ENCODE measurements at regions not wholly inside any gene's neighbourhood (a gene's known extent, or its start where the extent isn't known, plus 50 kb on each side); places are given as distances from the start of the nearest gene placed in this dataset.
"Not testable (repeated sequence)": the region's sequence is repeated elsewhere in the genome, so short reads cannot be mapped to it uniquely, and the experiment has no call there.

DNA sequence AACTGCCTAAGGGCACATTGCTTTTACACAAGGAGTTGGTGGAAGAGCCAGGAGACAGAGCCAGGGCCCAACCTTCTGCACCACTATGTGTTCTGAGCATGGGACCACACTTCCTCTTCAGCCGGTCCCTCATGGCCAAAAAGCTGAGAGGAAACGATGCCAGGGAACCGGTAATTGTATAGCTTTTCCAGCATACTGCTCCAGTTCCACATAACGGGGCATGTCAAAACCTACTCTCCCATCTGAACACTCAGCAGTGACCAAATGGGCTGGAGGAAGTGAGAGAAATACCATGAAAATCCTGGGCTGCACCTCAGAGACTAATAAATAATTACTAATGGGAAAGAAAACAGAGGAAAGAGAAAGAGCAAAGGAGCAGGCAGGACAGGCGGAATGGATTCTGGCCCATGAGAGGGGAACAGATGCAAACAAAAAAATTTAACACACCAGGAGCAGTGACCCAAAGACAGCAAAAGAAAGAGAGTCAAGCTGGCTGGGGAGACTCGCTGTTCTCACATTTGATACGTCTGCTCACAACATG is 52.0 kb upstream of the BMP2 start:
- DNase-seq (ENCODE audit: low read depth in 4 of 4, low spot score in 1 of 4), result no peak

DNA sequence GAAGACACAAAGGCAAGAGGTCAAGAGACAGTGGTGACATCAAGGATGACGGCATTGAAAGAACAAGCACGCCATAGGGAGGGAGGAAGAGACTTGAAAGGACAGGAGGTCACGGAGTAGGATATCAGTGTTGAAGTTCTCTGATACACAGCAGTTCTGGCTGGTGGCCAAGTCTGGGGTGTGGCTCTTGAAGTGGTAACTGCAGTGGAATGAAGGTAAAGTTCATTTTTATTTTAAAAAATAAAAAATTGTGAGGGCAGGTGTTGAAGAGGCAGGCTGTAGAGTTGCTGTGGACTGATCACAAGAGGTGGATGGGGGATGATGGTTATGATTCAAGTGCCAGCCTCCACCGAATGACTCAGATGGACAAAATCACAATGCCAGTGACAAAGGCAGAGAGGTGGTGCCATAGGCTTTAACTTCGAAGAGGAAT is 53.2 kb upstream of the BMP2 start:
- no peak for DNase-seq (ENCODE audit: low read depth in 4 of 4, low spot score in 1 of 4)

DNA sequence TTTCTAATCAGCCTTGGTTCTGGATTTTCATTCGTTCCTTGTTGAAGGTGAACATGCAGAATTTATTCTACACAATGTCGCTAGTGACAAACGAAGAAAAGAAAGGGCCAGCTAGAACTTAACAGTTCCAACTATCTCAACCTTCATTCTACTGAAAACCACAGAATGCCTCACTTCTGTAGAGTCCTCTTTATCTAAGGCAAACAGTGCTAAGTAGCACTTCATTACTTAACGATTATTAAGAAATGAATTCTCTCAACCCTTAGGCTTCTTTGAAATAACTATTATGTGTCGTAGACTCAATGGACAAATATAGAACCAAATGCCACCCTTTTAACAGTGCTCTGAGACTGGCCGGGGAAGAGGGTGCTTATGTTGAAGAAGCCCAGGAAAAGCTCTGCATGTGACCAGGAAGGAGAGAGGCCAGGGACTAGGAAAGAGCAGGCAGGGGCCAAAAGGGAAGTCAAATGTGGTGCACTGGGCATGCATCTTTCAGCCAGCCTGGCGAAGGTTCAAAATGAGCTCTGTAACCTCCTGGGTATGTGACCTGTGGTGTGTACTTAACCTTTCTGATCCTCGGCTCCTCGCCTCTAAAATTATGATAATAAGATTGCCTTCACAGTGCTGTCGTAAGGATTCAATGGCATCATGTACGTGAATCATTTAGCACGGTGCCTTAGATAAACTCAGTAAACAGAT is 55.4 kb upstream of the BMP2 start:
- no peak for DNase-seq (ENCODE audit: low read depth in 4 of 4, low spot score in 1 of 4)

DNA sequence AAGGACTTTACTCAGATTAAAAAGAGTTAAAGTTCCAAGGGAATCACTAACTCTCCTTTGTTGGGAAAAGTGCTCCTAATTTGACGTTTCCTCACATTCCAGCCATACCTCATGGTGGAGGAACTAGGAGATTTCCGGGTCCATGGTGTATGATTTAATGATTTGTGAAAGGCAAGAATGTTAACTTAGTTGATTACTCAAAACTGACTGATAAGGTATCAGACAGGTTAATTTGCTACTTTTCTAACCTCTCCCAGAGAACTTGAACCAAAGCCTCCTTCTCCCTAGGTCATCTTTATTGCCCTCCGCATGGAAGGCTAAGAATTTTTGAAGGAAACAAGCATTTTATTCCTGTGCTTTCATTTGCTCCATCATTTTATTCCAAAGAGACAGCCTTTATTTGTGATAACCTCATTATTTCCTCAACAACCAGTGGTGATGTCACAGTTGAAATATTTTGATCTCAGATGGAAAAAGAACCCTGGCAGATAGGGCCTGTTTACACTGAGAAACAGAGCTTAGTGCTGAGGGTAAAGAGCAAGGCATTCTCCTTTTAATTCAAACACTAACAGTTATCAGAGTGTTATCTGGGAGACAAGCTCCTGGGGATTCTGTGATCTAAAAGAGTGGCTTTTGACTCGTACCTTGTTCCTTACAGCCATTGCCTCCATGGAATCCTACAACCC is 57.4 kb upstream of the BMP2 start:
- no peak for DNase-seq (ENCODE audit: low read depth in 4 of 4, low spot score in 1 of 4)

DNA sequence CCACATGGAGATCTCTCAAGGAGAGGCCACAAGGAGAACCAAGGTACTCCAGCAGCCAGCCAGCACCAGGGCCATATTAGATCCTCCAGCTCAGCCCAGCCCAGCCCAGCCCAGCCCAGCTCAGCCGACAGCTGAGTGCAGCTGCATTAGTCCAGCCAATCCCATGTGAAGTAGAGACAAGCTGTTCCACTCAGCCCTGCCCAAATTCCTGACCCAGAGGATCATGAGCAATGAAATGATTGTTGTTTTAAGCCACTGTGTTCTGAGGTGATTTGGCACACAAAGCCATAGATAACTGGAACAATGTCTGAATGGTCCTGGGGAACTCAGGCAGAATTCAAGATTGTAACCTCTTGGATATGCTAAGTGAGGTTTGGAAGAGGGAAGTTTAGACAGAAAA is 59.5 kb upstream of the BMP2 start:
- no peak for DNase-seq (ENCODE audit: low read depth in 4 of 4, low spot score in 1 of 4)

DNA sequence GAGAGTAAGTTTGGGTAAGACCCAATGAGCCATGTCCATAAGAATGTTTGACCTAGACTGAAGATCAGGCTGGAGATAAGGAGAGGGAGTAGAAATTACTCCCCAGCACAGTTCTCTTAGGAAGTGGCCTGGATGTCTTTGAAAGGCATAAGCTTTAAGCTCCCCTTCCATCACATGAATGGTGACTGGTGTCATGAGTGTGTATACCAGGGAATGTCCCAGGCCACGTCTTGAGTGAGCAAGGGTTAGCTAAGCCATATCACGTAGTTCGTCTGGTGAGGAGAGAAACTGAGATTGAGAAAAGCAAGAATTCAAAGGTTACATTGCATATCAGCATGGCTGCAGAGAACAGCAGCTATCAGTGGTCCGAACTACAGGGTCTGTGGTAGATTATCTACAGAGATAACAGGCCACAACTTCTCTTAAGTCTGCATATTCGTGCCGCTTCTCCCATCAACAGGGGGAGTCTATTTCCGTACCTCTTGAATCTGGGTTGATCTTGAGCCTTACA is 60.1 kb upstream of the BMP2 start:
- no peak for DNase-seq (ENCODE audit: low read depth in 4 of 4, low spot score in 1 of 4)

DNA sequence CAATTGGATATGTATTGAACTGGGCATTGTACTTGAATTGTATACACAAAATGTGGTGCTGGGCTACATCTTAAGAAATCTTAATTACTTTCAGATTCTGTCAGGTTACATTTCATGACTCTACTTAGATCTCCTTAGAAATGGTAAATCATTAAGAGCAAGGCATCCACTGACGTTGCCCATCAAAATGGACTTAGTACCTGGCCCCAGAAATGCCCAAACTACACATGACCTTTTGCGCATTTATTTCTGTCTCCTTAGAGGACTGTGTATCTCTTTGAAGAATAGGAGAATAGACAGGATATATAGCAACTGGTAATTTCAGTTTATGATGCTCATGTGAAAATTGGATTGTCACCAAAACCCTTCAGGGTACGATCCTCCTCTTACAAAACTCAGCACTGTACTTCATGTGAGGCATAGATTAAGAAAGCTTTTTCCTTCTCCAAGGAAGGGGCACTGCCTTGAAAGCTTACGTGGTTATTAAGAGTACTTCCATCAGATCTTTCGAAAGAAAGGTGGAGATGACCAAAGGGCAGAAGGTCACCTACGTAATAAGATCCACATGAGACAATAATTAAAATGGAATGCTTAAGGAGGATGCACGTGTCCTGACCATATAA is 61.4 kb upstream of the BMP2 start:
- no peak for DNase-seq (ENCODE audit: low read depth in 4 of 4, low spot score in 1 of 4)

DNA sequence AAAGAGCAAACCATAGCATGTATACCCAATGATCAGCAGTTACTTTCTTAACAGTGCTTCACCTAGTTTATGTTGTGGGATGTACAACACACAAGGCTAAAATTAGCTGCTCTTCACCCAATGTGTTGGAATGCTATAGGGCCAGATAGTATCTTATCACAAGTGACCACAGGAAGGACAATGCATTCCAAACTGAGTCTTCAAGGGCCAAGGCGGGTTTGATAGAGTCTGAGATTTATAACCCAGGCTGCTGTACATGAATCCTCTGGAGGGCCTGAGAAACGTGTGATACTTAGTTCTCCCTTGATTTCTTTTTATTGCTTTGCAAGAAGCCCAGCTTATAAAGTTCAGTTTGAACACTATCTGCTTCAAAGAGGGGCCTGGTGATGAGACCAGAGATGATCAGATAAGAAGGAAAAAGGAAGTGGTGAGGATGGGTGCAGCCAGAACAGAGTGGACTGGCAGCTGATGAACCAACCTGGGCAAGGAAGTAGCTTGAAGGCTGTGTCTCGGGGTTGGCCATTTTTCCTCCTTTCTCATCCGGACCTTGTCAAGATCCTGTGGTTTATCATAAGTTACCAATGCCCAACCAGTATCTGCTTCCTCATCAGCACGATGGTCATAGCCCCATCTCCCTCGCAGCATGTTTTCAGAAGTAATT is 62.2 kb upstream of the BMP2 start:
- DNase-seq (ENCODE audit: low read depth in 4 of 4, low spot score in 1 of 4), result no peak

DNA sequence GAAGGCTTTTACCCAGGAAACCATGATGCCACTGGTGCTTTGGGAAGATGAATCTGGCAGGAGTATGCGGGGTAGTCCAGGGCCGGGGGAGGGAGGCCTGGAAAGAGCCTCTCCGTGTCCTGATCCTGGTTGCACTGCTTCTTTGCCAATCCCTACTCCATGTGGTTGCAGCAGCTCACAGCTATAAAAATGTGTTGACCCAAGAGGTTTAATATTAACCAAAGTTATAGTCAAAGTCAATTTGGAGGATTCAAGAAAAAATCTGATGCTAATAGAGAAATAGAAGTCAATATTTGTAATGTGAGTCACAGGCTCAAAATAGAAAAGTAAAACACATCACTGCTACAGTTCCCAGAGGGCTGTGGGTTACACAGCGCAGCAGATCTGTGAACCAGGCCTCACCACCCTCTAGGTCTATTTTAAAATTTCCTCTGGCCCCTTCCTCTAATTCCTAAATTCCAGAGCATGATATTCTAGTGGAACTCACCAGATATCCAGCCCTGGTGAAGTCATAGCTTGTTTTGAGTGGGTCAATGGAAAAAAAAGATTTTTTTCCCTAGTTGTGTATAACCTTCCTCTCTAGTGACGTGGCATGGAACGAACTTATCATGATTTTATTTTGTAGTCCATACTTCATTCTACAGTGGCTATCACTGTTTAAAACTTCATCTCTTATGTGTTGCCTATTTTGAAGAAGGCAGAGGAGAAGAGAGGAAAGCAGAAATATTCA is 63.2 kb upstream of the BMP2 start:
- no peak for DNase-seq (ENCODE audit: low read depth in 4 of 4, low spot score in 1 of 4)

DNA sequence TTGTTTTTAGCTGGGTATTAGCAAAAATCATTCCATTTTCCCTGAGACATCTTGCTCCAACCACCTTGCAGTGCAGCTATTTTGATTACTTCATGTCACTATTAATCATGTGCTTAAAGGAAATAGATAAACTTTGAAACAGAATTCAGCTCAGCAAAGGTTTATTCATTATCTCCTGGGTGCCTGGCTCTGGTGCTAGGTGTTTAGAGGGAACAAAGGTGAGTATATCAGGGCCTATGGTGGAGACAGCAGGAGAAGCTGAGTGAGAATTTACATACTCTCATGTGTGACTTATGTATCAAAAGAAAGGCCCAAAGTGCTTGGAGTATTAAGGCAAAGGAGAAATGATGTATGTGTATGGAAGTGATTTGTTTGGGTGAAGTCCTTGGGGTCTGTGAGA is 63.8 kb upstream of the BMP2 start:
- no peak for DNase-seq (ENCODE audit: low read depth in 4 of 4, low spot score in 1 of 4)

DNA sequence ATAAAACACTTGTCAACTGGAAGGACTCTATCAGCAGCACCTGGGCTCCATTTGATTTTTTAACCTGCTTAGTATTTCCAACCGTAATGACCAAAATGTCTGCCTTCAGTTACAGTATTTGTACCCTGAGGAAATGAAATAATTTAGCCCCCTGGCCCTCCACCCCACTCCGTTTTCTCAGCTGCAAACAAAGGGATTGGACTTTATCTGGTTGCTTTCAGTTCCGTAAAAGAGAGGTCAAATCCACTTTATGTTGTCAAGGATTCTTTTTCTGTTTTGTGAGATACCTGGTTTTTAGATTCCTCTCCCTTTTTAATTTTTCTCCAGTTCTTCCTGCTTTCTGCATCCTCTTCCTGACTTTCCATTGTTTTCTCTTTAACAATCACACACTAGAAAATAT is 64.4 kb upstream of the BMP2 start:
- DNase-seq (ENCODE audit: low read depth in 4 of 4, low spot score in 1 of 4), result no peak

DNA sequence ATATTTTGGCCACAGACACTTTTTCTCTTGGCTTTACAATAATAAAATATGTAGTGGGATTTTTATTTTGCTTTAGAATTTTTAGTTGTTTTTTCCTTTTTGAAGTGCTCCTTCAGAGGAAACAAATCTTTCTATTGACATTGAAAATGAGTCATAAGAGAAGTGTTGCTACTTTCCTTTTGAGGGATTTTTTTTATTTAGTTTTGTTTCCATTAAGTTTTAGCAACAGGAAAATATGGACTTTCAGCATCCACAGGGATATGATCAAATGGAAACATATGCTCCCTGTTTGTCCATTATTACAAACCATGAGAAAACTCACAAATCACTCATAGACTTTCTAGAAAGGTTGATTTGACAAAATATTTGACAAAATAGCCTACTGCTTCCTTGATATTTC is 65.3 kb upstream of the BMP2 start:
- no peak for DNase-seq (ENCODE audit: low read depth in 4 of 4, low spot score in 1 of 4)

DNA sequence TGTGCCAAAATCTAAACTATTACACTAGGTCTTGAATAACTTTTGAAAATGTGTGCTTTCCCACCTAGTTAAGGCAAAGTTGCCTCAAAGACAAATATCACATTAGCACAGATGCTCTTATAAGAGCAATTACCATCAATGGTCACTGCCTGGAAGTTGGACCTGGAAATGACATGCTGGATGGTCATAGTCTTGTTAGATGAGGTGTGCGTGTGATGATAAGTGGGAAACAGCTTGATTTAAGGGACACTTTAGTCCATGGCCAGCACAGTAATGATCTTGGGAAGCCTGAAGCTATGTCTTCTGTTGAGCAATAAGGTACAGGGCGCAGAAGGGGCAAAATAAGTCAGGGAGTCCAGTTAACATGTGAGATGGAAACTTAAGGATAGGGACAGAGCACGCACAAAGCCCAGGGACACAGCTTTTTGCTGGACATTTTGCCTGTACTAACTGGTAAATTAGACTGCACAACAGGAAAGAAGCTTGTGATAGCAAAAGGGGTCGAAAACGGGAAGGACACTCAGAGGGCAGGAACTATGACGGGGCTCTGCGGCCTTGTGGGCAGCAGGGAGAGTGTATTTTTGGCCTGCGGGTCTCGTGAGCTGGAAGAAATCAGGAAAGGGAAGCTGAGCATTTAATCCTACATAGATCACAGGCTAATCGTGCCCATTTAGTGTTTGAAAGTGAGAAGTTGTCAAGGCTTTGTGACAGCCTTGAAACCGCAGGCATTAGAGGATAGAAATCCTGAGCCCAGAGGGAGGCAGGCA is 66.7 kb upstream of the BMP2 start:
- no peak for DNase-seq (ENCODE audit: low read depth in 4 of 4, low spot score in 1 of 4)

DNA sequence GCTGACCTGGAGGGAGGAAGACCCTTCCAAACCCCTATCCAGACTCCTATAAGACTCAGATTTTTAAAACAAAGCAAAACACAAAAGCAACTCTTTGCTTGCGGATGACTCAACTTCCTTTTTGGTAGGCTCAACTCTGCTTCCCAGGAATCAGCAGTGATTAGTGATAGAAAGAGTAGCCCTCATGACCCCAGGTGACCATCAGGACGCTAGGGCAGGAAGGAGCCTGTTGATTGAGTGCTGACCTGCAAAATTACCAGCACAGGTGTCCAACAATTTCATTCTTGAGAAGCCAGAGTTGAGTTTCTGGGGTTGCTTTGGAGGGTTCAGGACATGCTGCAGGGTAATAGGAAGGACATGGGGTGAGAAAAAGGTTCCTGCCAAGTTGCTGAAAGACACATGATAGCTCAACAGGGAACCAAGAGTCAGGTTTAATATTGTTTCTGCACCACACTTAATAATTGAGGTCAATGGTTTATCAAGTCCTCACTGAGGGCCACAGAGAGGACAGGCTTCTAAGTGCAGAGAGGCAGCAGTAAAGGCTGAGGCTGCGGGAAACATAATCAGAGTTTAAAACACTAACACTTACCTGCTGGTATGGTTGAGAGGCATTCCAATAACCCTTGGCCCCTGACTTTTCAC is 67.4 kb upstream of the BMP2 start:
- no peak for DNase-seq (ENCODE audit: low read depth in 4 of 4, low spot score in 1 of 4)

DNA sequence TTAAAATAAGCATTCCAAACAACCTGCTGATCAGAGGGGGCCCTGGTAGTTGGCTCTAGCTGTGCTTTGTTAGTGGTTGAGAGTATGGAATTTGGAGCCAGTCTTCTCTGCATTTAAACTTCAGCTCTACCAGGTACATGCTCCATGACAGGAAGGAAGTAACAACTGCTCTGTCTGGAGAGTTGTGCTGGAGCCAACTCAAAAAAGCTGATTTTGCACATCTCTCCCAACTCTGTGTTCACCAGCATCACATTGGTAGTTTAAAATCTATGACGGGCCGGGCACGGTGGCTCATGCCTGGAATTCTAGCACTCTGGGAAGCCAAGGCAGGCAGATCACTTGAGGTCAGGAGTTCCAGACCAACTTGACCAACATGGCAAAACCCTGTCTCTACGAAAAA is 68.8 kb upstream of the BMP2 start:
- DNase-seq (ENCODE audit: low read depth in 4 of 4, low spot score in 1 of 4), result no peak

DNA sequence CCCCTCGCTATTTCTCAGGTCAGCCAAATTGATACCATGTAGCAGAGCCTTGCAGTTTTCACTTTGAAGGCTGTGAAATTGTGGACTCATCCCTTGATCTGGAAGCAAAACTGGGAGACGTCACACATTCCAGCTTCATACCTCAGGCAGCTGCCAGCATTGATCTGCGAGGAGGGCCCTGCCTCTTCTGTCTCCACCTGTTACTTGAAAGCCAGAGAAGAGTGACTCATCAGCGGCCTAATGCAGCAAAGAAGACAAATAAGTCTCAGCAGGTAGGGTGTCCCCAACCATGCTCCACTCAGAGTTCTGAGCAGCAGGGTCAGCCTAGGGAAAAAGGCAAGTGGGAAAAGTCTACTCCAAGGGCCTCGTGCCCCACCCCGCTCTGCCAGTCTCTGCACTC is 69.4 kb upstream of the BMP2 start:
- no peak for DNase-seq (ENCODE audit: low read depth in 4 of 4, low spot score in 1 of 4)

DNA sequence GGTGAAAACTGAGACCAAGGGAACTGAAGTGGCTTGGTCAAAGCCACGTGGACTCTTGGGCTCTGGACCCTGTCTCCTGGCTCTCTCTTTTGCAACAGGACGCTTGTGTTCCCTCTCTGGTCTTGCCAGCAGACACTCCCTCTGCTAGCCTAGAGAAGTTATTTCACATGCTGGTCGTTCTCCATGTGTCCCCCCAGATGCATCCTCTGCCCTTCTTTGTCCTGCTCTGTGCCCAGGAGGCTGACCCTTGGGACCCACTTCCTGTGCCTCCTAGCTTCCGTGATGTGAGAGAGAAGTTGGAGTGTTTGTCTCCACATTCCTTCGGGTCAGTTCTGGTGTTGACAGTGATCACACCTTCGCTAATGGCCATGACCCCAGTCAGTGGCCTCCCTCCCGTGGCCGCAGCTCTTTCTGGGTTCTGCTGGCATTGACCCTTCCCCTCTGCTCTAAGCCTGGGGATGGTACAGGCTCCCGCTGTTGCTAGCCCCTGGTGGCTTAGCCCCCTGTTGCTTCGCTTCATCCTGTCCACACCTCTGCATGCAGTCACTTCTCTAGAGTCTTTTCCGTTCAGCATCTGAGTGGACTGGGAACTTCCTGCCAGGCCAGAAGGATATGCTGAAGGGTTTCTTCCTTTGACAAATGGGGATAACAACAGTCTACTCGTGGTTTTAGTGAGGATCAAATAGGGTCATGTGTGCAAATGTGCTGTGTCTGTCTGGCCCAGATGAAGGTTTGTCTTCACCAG is 70.1 kb upstream of the BMP2 start:
- no peak for DNase-seq (ENCODE audit: low read depth in 4 of 4, low spot score in 1 of 4)

DNA sequence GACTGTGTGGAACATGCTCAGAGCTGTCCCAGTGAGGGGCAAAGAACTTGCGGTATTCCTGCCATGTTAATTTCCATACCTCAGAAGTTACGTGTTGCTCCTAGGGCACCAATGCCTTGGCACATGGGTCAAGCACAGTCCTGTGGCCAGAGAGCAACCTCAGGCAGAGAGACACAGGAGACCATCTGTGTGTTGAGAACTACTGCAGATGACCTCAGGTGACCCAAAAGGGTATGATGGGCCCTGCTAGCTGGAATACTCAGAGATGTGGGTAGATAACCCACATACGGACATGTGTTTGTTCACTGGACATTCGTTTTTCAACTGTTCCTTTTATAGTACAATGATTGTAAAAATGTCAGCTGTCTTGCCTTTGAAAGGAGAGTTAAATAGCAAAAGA is 71.5 kb upstream of the BMP2 start:
- DNase-seq (ENCODE audit: low read depth in 4 of 4, low spot score in 1 of 4), result no peak

DNA sequence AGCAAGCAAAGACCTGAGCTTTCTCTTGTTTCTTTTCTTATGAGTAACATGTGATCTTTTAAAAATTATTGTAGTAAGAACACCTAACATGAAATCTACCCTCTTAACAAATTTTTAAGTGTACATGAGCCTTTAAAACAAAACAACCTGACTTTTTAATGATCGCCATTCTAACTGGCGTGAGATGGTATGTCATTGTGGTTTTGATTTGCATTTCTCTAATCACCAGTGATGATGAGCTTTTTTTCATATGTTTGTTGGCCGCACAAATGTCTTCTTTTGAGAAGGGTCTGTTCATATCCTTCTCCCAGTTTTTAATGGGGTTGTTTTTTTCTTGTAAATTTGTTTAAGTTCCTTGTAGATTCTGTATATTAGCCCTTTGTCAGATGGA is 73.7 kb upstream of the BMP2 start:
- DNase-seq (ENCODE audit: low read depth in 4 of 4, low spot score in 1 of 4), result not testable (repeated sequence)
